Panc1 (cell line): ENCODE measurements at regions not wholly inside any gene's neighbourhood (a gene's known extent, or its start where the extent isn't known, plus 50 kb on each side); places are given as distances from the start of the nearest gene placed in this dataset.

Source experiments
- ATAC-seq: fragments of 200-7000 bp; cut with Tn5 transposase; 2 replicates; pipeline ENCODE4 v1.9.1; 2020; ENCODE audit warnings: mild to moderate bottlenecking, moderate library complexity
- BruUV-seq: library from RNA; stranded (reverse); fragments of 400-500 nt; replicated peaks from 2 replicates; lab custom pipeline; 2021; lab: Mats Ljungman, UMichigan
- CTCF ChIA-PET: fragments of 300-600 bp; sonication (Branson Sonifier 250); formaldehyde crosslinking; loops from one replicate; lab custom pipeline; 2022; ENCODE audit warnings: antibody characterized with exemption; lab: Charles Lee
- POLR2A ChIA-PET: fragments of 300-600 bp; sonication (Branson Sonifier 250); formaldehyde crosslinking; loops from one replicate; lab custom pipeline; 2022; ENCODE audit warnings: antibody characterized with exemption; lab: Charles Lee
- DNase-seq: peaks from one replicate; pipeline ENCODE4 v3.0.0-alpha.2; 2010; ENCODE audit warnings: low read depth, low spot score
- H3K27ac ChIP-seq: 2 replicates; pipeline ENCODE4 v1.5.1; 2011; ENCODE audit warnings: mild to moderate bottlenecking, low read length, inconsistent platforms
- H3K27me3 ChIP-seq: fragments of 200-500 bp; sonication (Bioruptor generic); 2 replicates; pipeline ENCODE4 v1.6.0; 2014; ENCODE audit warnings: low read length, inconsistent platforms; ENCODE audit not compliant: control insufficient read depth, insufficient read depth
- H3K36me3 ChIP-seq: fragments of 200-500 bp; sonication (Bioruptor generic); 2 replicates; pipeline ENCODE4 v1.5.1; 2014; ENCODE audit warnings: inconsistent platforms, mild to moderate bottlenecking, low read length, moderate library complexity; ENCODE audit not compliant: control insufficient read depth, insufficient read depth
- H3K4me1 ChIP-seq: 2 replicates; pipeline ENCODE4 v1.5.1; 2011; ENCODE audit warnings: inconsistent platforms, mild to moderate bottlenecking, low read length, moderate library complexity; ENCODE audit not compliant: control insufficient read depth, insufficient read depth
- H3K4me3 ChIP-seq, 2 experiments: 2 replicates each; pipeline ENCODE4 v1.5.1; 2011 to 2012; ENCODE audit warnings: low read depth in 2 of 2, low read length in 2 of 2, mild to moderate bottlenecking in 2 of 2, inconsistent platforms in 1 of 2, moderate library complexity in 1 of 2
- H3K9me3 ChIP-seq: fragments of 200-500 bp; sonication (Bioruptor generic); 2 replicates; pipeline ENCODE4 v1.5.1; 2014; ENCODE audit warnings: low read depth, mild to moderate bottlenecking, inconsistent platforms, low read length, moderate library complexity; ENCODE audit not compliant: control insufficient read depth, insufficient read depth
- POLR2AphosphoS5 ChIP-seq: IDR thresholded peaks from 2 replicates; pipeline ENCODE4 v1.6.1; 2012; ENCODE audit warnings: mild to moderate bottlenecking, low read depth, low read length, moderate library complexity
- SIN3A ChIP-seq: IDR thresholded peaks from 2 replicates; pipeline ENCODE4 v1.6.1; 2012; ENCODE audit warnings: low read depth, mild to moderate bottlenecking, low read length, moderate library complexity, borderline replicate concordance; ENCODE audit not compliant: insufficient read depth
- TCF7L2 ChIP-seq: IDR thresholded peaks from 2 replicates; pipeline ENCODE4 v1.6.1; 2011; ENCODE audit warnings: mild to moderate bottlenecking, low read depth, low read length, inconsistent platforms
- in situ Hi-C: cut with HindIII; loops from 2 replicates; pipeline ENCODE4 v1.10.0; 2016; ENCODE audit warnings: low sequenced_read_pairs, low pct_unique_long_range_greater_than_20kb
- intact Hi-C: fragments of 100-400 bp; cut with micrococcal nuclease; formaldehyde crosslinking; loops from one replicate; pipeline ENCODE4 v1.10.0; 2022; ENCODE audit not compliant: unreplicated experiment
- TF ChIP-seq, protein P1 (sequence below): fragments of 450-650 bp; IDR thresholded peaks from 2 replicates; pipeline ENCODE4 v1.5.1; 2017; ENCODE audit warnings: mild to moderate bottlenecking
- TF ChIP-seq, protein P2 (sequence below), 2 experiments: IDR thresholded peaks; 2 replicates each; pipeline ENCODE4 v1.6.1; 2011 to 2012; ENCODE audit warnings: low read depth in 2 of 2, control low read depth in 1 of 2, low read length in 1 of 2, mild to moderate bottlenecking in 1 of 2, moderate library complexity in 1 of 2; ENCODE audit not compliant: insufficient read depth in 1 of 2

DNA sequence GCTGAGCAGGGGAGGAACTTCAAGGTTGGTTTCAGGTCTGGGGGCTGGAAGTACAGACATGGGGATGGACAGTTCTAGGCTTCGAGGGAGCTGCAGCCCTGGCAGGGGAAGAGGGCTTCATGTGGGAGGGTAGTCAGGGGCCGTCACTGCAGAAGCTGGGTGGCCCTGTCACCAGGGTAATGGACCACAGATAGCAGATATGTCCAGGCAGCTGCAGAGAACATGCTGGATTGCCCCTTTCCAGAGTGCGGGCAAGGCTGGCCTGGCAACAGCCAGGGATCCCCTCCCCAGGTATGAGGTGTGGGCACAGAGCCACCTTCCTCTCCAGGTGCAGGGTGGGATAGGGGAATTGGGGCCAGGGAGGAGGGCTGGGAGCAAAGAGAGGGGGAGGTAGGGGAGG is 206.5 kb downstream of the GADD45G start:
- Histone ChIP-seq H3K36me3 (no peaks in the 10 kb centered on the region), H3K4me1 (no peaks in the 10 kb centered on the region), H3K27ac (no peak overlapping the region), H3K4me3 (no peak overlapping the region), H3K9me3 (no peaks in the 10 kb centered on the region), H3K27me3 (no peaks in the 10 kb centered on the region)
- TF ChIP-seq, protein P1, sequence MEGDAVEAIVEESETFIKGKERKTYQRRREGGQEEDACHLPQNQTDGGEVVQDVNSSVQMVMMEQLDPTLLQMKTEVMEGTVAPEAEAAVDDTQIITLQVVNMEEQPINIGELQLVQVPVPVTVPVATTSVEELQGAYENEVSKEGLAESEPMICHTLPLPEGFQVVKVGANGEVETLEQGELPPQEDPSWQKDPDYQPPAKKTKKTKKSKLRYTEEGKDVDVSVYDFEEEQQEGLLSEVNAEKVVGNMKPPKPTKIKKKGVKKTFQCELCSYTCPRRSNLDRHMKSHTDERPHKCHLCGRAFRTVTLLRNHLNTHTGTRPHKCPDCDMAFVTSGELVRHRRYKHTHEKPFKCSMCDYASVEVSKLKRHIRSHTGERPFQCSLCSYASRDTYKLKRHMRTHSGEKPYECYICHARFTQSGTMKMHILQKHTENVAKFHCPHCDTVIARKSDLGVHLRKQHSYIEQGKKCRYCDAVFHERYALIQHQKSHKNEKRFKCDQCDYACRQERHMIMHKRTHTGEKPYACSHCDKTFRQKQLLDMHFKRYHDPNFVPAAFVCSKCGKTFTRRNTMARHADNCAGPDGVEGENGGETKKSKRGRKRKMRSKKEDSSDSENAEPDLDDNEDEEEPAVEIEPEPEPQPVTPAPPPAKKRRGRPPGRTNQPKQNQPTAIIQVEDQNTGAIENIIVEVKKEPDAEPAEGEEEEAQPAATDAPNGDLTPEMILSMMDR = no peak
- no peak for TF ChIP-seq TCF7L2
- TF ChIP-seq POLR2AphosphoS5 = no peak
- TF ChIP-seq, protein P2, sequence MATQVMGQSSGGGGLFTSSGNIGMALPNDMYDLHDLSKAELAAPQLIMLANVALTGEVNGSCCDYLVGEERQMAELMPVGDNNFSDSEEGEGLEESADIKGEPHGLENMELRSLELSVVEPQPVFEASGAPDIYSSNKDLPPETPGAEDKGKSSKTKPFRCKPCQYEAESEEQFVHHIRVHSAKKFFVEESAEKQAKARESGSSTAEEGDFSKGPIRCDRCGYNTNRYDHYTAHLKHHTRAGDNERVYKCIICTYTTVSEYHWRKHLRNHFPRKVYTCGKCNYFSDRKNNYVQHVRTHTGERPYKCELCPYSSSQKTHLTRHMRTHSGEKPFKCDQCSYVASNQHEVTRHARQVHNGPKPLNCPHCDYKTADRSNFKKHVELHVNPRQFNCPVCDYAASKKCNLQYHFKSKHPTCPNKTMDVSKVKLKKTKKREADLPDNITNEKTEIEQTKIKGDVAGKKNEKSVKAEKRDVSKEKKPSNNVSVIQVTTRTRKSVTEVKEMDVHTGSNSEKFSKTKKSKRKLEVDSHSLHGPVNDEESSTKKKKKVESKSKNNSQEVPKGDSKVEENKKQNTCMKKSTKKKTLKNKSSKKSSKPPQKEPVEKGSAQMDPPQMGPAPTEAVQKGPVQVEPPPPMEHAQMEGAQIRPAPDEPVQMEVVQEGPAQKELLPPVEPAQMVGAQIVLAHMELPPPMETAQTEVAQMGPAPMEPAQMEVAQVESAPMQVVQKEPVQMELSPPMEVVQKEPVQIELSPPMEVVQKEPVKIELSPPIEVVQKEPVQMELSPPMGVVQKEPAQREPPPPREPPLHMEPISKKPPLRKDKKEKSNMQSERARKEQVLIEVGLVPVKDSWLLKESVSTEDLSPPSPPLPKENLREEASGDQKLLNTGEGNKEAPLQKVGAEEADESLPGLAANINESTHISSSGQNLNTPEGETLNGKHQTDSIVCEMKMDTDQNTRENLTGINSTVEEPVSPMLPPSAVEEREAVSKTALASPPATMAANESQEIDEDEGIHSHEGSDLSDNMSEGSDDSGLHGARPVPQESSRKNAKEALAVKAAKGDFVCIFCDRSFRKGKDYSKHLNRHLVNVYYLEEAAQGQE (IDR thresholded peaks at IDR 0.05; ENCODE audit: insufficient read depth in 1 of 2, low read depth in 2 of 2, low read length in 1 of 2) = no peak
- no peak for TF ChIP-seq SIN3A
- ATAC-seq (no peak), DNase-seq (no peak)
- no TSS peak for BruUV-seq
- CTCF ChIA-PET = no interaction called here
- in situ Hi-C loops (no loop called here), intact Hi-C loops (no loop called here)
- POLR2A ChIA-PET = no interaction called here

DNA sequence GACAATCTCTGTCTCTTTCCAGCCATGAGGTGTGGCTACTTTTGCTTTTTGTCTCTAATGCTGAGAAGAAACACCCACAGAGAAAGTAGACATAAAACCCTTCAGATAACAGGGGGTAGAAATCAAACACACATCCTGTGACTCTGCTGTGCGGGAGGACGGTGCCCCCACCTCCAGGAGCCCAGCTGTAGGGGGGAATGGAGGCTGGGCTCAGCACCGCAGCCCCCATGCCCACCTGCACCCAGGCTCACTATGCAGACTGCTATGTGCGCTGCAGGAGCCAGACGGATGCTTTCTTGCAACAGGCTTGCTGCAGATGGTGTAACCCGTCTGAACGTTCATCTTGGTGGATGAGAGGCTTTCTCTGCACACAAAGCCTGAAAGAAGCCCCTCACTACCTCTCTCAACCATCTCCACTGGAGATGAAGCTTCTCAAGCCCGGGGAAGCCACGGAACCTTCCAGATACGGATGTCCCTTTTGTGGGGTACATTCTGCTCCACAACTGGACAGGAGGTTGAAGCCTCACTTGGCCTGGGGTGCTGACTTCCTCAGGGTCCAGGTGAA is 207.2 kb downstream of the GADD45G start:
- CTCF ChIA-PET = no interaction called here
- ATAC-seq = no peak
- POLR2A ChIA-PET = no interaction called here
- Histone ChIP-seq H3K9me3 (no peaks in the 10 kb centered on the region), H3K4me3 (no peak overlapping the region), H3K27ac (no peak overlapping the region), H3K4me1 (no peaks in the 10 kb centered on the region), H3K27me3 (no peaks in the 10 kb centered on the region), H3K36me3 (no peaks in the 10 kb centered on the region)
- no peak for DNase-seq
- BruUV-seq = no TSS peak
- in situ Hi-C loops (no loop called here), intact Hi-C loops (no loop called here)
- no peak for TF ChIP-seq SIN3A
- TF ChIP-seq, protein P1 = no peak
- TF ChIP-seq TCF7L2 = no peak
- TF ChIP-seq, protein P2 (IDR thresholded peaks at IDR 0.05; ENCODE audit: insufficient read depth in 1 of 2, low read depth in 2 of 2, low read length in 1 of 2) = no peak
- no peak for TF ChIP-seq POLR2AphosphoS5
